Thyroid gland (tissue), 4 donors: ENCODE measurements at regions not wholly inside any gene's neighbourhood (a gene's known extent, or its start where the extent isn't known, plus 50 kb on each side); places are given as distances from the start of the nearest gene placed in this dataset.

ENCODE experiments used
- CTCF ChIP-seq, 6 experiments: fragments of 200-600 bp in 3 of 6; fragments of 450-650 bp in 3 of 6; sonication (generic) in 3 of 6; IDR thresholded peaks; one replicate each; pipeline ENCODE4 v1.5.1; 2016 to 2019; ENCODE audit warnings: antibody characterized with exemption in 6 of 6, mild to moderate bottlenecking in 2 of 6, inconsistent platforms in 1 of 6, moderate library complexity in 1 of 6
- POLR2A ChIP-seq, 2 donors: fragments of 450-650 bp; IDR thresholded peaks; one replicate each; pipeline ENCODE4 v1.6.1; 2017; ENCODE audit warnings: antibody characterized with exemption in 2 of 2, mild to moderate bottlenecking in 2 of 2, moderate library complexity in 1 of 2

GRCh38 chr5:82360022-82360421 lies 81.9 kb upstream of the RPS23 start:
- TF ChIP-seq POLR2A (IDR thresholded peaks at IDR 0.05), result no peak
- TF ChIP-seq CTCF (IDR thresholded peaks at IDR 0.05), result no peak
